Caco-2 (cell line): ENCODE measurements at regions not wholly inside any gene's neighbourhood (a gene's known extent, or its start where the extent isn't known, plus 50 kb on each side); places are given as distances from the start of the nearest gene placed in this dataset.
"Not testable (repeated sequence)": the region's sequence is repeated elsewhere in the genome, so short reads cannot be mapped to it uniquely, and the experiment has no call there.

Source experiments
- BruUV-seq: library from RNA; stranded (reverse); fragments of 400-500 nt; replicated peaks from 2 replicates; lab custom pipeline; 2021; lab: Mats Ljungman, UMichigan
- CTCF ChIA-PET: fragments of 300-600 bp; sonication (Branson Sonifier 250); formaldehyde crosslinking; loops from one replicate; lab custom pipeline; 2022; ENCODE audit warnings: antibody characterized with exemption; lab: Charles Lee
- POLR2A ChIA-PET: fragments of 300-600 bp; sonication (Branson Sonifier 250); formaldehyde crosslinking; loops from one replicate; lab custom pipeline; 2022; ENCODE audit warnings: antibody characterized with exemption; lab: Charles Lee
- DNase-seq, 2 experiments: peaks; one replicate each; pipeline versions ENCODE4 v3.0.0 to v3.0.0-alpha.2; 2020 to 2022
- H3K27me3 ChIP-seq: replicated peaks from 2 replicates; pipeline ENCODE4 v1.6.0; 2011; ENCODE audit warnings: low read length; ENCODE audit not compliant: control insufficient read depth, insufficient read depth
- H3K36me3 ChIP-seq: 2 replicates; pipeline ENCODE4 v1.5.1; 2011; ENCODE audit warnings: low read length; ENCODE audit not compliant: control insufficient read depth, insufficient read depth
- H3K4me1 ChIP-seq: fragments of 250-450 bp; sonication (Bioruptor Pico); 2 replicates; pipeline ENCODE4 v1.5.1; 2020; ENCODE audit warnings: mild to moderate bottlenecking
- H3K4me3 ChIP-seq: 2 replicates; pipeline ENCODE4 v1.5.1; 2011; ENCODE audit warnings: low read depth, mild to moderate bottlenecking, control low read depth, low read length
- H3K9me3 ChIP-seq: fragments of 250-450 bp; sonication (Bioruptor Pico); 2 replicates; pipeline ENCODE4 v1.5.1; 2020; ENCODE audit warnings: mild to moderate bottlenecking, moderate library complexity
- H3K27ac Mint-ChIP-seq: one replicate; pipeline ENCODE4 v1.8.0; 2022; ENCODE audit warnings: mixed read lengths; ENCODE audit not compliant: unreplicated experiment
- H3K27me3 Mint-ChIP-seq: one replicate; pipeline ENCODE4 v1.8.0; 2022; ENCODE audit warnings: mixed read lengths; ENCODE audit not compliant: insufficient read depth, unreplicated experiment
- H3K36me3 Mint-ChIP-seq: one replicate; pipeline ENCODE4 v1.8.0; 2022; ENCODE audit warnings: mild to moderate bottlenecking, mixed read lengths; ENCODE audit not compliant: insufficient read depth, unreplicated experiment
- H3K4me1 Mint-ChIP-seq: one replicate; pipeline ENCODE4 v1.8.0; 2022; ENCODE audit warnings: low read depth, mixed read lengths; ENCODE audit not compliant: unreplicated experiment
- H3K4me3 Mint-ChIP-seq: one replicate; pipeline ENCODE4 v1.8.0; 2022; ENCODE audit warnings: mild to moderate bottlenecking, moderate library complexity, mixed read lengths; ENCODE audit not compliant: unreplicated experiment
- H3K9me3 Mint-ChIP-seq: one replicate; pipeline ENCODE4 v1.8.0; 2022; ENCODE audit warnings: mixed read lengths; ENCODE audit not compliant: unreplicated experiment
- CTCF ChIP-seq, 2 experiments: fragments of 200-600 bp in 1 of 2; IDR thresholded peaks; 1 replicate in 1 of 2; 2 replicates in 1 of 2; pipeline versions ENCODE4 v1.5.1 to v1.8.0; 2011 to 2022; ENCODE audit warnings: antibody characterized with exemption in 1 of 2, control low read depth in 1 of 2, inconsistent platforms in 1 of 2, low read depth in 1 of 2, low read length in 1 of 2, mild to moderate bottlenecking in 1 of 2, moderate library complexity in 1 of 2; ENCODE audit not compliant: insufficient read depth in 1 of 2, severe bottlenecking in 1 of 2, unreplicated experiment in 1 of 2
- intact Hi-C: fragments of 100-400 bp; cut with micrococcal nuclease; formaldehyde crosslinking; loops from one replicate; pipeline ENCODE4 v1.10.0; 2022; ENCODE audit not compliant: unreplicated experiment

- Mint-ChIP-seq H3K4me3 (no peak overlapping the region), H3K36me3 (no peaks in the 10 kb centered on the region), H3K4me1 (no peaks in the 10 kb centered on the region), H3K27ac (no peak overlapping the region), H3K27me3 (no peaks in the 10 kb centered on the region), H3K9me3 (no peaks in the 10 kb centered on the region)
- H3K9me3 ChIP-seq: no peaks in the 10 kb centered on the region
- H3K27me3 ChIP-seq: no peaks in the 10 kb centered on the region
- ChIA-PET POLR2A (no interaction called here), CTCF (no interaction called here)
- no TSS peak for BruUV-seq
- no peaks in the 10 kb centered on the region for H3K36me3 ChIP-seq
- no peak for DNase-seq
- no peak for TF ChIP-seq CTCF (IDR thresholded peaks at IDR 0.05; ENCODE audit: insufficient read depth in 1 of 2, low read depth in 1 of 2, low read length in 1 of 2, severe bottlenecking in 1 of 2, unreplicated experiment in 1 of 2)
- no peaks in the 10 kb centered on the region for H3K4me1 ChIP-seq
- H3K4me3 ChIP-seq: no peak overlapping the region
- intact Hi-C loops: no loop called here
These were observed 532.5 kb upstream of the IZUMO3 start for GRCh38 chr9:25078202-25078601.

GRCh38 chr9:25048098-25048724, 502.5 kb upstream of the IZUMO3 start:
- Histone ChIP-seq H3K9me3 (no peaks in the 10 kb centered on the region), H3K36me3 (no peaks in the 10 kb centered on the region), H3K4me3 (no peak overlapping the region), H3K4me1 (no peaks in the 10 kb centered on the region), H3K27me3 (no peaks in the 10 kb centered on the region)
- BruUV-seq: no TSS peak
- Mint-ChIP-seq H3K9me3 (no peaks in the 10 kb centered on the region), H3K36me3 (no peaks in the 10 kb centered on the region), H3K27me3 (no peaks in the 10 kb centered on the region), H3K27ac (no peak overlapping the region), H3K4me3 (no peak overlapping the region), H3K4me1 (no peaks in the 10 kb centered on the region)
- no peak for TF ChIP-seq CTCF (IDR thresholded peaks at IDR 0.05; ENCODE audit: insufficient read depth in 1 of 2, low read depth in 1 of 2, low read length in 1 of 2, severe bottlenecking in 1 of 2, unreplicated experiment in 1 of 2)
- DNase-seq: no peak
- intact Hi-C loops: no loop called here
- CTCF ChIA-PET: no interaction called here
- POLR2A ChIA-PET: no interaction called here

GRCh38 chr9:25045469-25045868, 499.8 kb upstream of the IZUMO3 start:
- H3K27me3 ChIP-seq, H3K27ac Mint-ChIP-seq, H3K9me3 Mint-ChIP-seq, H3K4me1 ChIP-seq, H3K36me3 ChIP-seq, POLR2A ChIA-PET, H3K4me1 Mint-ChIP-seq, DNase-seq, H3K9me3 ChIP-seq, H3K36me3 Mint-ChIP-seq, H3K27me3 Mint-ChIP-seq, H3K4me3 Mint-ChIP-seq, intact Hi-C loops, BruUV-seq, H3K4me3 ChIP-seq, CTCF ChIA-PET: not testable (repeated sequence)

- Mint-ChIP-seq H3K36me3 (no peaks in the 10 kb centered on the region), H3K4me3 (no peak overlapping the region), H3K27ac (no peak overlapping the region), H3K27me3 (no peaks in the 10 kb centered on the region), H3K4me1 (no peaks in the 10 kb centered on the region), H3K9me3 (no peaks in the 10 kb centered on the region)
- no TSS peak for BruUV-seq
- Histone ChIP-seq H3K36me3 (no peaks in the 10 kb centered on the region), H3K4me1 (no peaks in the 10 kb centered on the region), H3K9me3 (no peaks in the 10 kb centered on the region), H3K27me3 (no peaks in the 10 kb centered on the region), H3K4me3 (no peak overlapping the region)
- intact Hi-C loops: no loop called here
- DNase-seq: no peak
- ChIA-PET POLR2A (no interaction called here), CTCF (no interaction called here)
- no peak for TF ChIP-seq CTCF (IDR thresholded peaks at IDR 0.05; ENCODE audit: insufficient read depth in 1 of 2, low read depth in 1 of 2, low read length in 1 of 2, severe bottlenecking in 1 of 2, unreplicated experiment in 1 of 2)
These were observed 484.0 kb upstream of the IZUMO3 start for GRCh38 chr9:25029743-25030142.
